ENCODE measurements at regions not wholly inside any gene's neighbourhood (a gene's known extent, or its start where the extent isn't known, plus 50 kb on each side); places are given as distances from the start of the nearest gene placed in this dataset.
"Not testable (repeated sequence)": the region's sequence is repeated elsewhere in the genome, so short reads cannot be mapped to it uniquely, and the experiment has no call there.

DNA sequence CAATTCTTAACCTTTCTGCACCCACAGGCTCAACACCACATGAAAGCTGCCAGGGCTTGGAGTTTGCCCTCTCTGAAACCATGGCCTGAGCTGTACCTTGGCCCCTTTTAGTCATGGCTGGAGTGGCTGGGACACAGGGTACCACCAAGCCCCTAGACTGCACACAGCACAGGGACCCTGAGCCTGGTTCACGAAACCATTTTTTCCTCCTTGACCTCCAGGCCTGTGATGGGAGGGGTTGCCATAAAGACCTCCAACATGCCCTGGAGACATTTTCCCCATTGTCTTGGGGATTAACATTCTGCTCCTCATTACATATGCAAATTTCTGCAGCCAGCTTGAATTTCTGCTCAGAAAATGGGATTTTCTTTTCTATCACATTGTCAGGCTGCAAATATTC, 113.4 kb downstream of the XPNPEP1 start:
- not testable (repeated sequence) for DNase-seq (ENCODE audit: low read depth in 3 of 3, low spot score in 2 of 3)

GRCh38 chr10:109801191-109801590, 122.1 kb downstream of the XPNPEP1 start:
- not testable (repeated sequence) for DNase-seq (ENCODE audit: low read depth in 3 of 3, low spot score in 2 of 3)

- no peak for DNase-seq (ENCODE audit: low read depth in 3 of 3, low spot score in 2 of 3)
These were observed 132.7 kb downstream of the XPNPEP1 start for GRCh38 chr10:109790647-109791046.

GRCh38 chr10:109784236-109784635, 139.1 kb downstream of the XPNPEP1 start:
- DNase-seq (ENCODE audit: low read depth in 3 of 3, low spot score in 2 of 3) = no peak

GRCh38 chr10:109783286-109783685, 140.0 kb downstream of the XPNPEP1 start:
- DNase-seq (ENCODE audit: low read depth in 3 of 3, low spot score in 2 of 3) = no peak

- DNase-seq (ENCODE audit: low read depth in 3 of 3, low spot score in 2 of 3) = no peak
These were observed 142.3 kb downstream of the XPNPEP1 start for GRCh38 chr10:109780997-109781396.

DNA sequence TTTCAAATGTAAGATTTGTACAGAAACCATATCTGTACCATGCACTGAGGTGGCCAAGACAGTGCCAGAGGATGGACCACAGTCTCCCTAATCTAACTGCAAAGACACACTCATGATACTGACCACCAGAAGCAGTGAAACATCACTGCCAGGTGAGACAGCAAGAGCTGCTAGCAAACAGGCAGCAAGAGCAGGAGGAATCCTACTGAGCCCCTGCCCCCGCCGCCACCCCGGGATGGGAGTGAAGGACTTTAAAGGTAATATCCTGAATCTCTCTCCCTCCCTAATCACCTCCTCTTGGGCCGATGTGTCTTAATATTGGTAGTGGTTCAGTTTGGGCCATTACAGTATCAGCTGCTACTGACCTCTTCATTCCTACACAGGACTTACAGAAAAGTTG, 144.3 kb downstream of the XPNPEP1 start:
- no peak for DNase-seq (ENCODE audit: low read depth in 3 of 3, low spot score in 2 of 3)

DNA sequence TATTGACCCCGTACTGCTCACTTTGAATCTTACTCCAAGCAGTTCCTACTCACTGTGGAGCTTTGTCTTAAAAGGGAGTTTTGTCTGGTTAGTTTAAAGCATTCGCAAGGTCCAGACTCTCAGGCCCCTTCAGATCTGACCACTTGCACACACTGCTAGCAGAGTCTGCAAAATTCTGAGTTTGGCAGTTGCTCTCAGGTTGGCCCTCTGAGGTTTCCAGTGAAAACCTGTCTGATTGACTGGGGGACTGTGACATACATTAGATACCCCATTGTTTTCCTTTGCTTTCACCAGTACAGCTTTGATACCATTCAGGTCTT, 149.2 kb downstream of the XPNPEP1 start:
- DNase-seq (ENCODE audit: low read depth in 3 of 3, low spot score in 2 of 3) = no peak

DNA sequence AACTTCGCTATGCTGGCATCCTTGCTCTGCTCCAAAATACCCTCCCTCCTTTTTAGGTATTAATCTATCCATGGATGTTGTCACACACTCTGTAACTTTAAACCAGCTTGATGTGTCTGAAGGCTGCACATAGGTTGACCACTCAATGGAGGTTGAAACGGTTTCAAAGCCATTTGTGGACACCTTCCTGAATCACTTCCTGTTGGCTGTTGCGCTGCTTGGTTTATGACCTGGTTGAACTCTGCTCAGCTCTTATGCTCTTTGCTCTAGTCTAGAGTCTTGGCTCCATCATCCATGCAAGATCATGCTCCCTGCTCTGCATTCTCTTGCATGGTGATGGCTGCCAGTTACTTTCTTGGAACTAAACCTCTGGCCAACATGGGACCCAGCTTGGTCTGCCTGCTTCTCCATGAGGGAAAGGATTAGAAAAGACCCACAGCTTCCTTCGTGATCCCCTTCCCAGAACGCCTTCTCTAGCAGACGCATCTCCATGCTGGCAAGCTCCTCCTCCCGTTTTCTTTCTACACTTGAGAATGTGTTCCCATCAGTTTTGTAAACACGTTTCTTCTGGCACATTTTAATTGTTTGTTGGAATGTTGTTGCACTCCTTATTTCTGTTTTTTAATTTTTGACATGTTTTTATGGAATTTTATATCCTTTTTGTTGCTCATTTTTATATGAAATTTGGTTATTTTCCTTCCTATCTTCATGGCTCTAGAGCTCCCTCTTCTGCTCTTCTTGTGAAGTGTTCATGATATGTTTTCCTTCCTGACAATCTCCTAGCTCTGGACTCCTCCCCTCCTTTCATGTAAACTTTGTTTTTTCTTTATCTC, 149.8 kb downstream of the XPNPEP1 start:
- DNase-seq (ENCODE audit: low read depth in 3 of 3, low spot score in 2 of 3) = peak in 1 of 3 donors; percentile 4

DNA sequence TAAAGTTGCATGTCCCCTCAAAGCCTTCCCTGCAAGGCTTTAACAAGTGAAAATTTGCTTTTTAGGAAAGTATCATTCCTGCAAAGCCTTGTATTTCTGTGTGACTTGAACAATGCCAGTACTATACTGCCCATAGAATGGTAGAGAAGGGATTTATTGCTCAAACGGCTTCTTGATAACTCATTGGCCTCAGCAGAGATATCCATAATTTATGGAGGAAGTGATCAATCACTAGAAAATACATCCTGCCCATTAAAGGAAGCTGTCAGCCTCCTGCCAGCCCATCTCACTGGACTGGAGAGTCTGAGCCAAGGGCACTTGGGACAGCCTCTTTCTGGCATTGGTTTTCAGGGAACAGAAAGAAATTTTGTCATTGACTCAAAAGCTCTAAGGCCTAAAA, 152.6 kb downstream of the XPNPEP1 start:
- DNase-seq (ENCODE audit: low read depth in 3 of 3, low spot score in 2 of 3) = no peak

DNA sequence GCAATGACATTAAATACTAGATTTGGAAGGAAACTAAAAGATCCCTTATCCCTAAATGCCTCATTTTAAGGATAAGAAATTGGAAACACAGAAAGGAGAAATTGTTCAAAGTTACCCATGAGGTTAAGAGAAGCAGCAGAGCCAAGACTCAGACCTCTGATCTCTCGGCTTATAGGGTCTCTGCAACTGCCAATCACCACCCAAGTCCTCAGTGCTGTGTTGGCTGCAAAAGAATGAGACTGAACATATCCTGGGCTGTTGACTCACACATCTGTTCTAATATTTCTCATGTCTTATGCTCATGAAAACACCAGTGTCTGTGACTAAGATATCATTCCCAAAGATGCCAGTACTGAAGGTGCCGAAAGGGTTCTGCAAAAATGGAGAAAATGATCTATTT, 153.3 kb downstream of the XPNPEP1 start:
- no peak for DNase-seq (ENCODE audit: low read depth in 3 of 3, low spot score in 2 of 3)

DNA sequence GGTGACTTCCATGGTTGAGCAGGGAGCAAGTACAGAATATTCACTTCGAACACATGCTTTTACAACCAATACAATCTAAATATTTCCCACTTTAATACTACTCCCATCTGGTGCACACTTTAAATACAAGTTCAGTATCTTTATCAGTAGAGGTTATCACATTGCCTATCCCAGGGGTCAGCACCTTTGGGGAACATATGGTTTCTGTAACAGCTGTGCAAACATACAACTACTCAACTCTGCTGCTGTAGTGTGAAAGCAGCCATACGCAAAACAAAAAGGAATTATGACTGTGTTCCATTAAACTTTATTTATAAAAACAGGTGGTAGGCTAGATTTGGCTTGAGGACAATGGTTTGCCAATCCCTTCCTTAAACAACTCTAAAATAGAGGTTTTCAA, 157.5 kb downstream of the XPNPEP1 start:
- no peak for DNase-seq (ENCODE audit: low read depth in 3 of 3, low spot score in 2 of 3)

DNA sequence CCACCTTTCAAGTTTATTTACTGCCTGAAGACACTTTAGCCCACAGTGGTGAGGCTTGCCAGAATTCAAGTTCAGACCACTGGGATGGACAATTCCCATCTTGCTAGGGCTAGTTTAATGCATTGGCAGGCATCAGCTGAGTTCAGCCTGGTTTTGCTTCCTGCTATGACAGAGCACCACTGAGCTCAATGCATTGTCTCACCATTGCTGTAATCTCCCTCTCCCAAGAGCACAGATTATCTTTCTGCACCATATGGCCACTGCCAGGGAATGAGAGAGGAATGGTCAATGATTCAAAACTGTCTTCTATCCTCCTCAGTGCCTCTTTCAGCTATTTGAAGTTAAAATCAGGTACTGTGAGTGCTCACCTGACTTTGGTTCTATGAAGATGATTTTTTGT, 160.8 kb downstream of the XPNPEP1 start:
- no peak for DNase-seq (ENCODE audit: low read depth in 3 of 3, low spot score in 2 of 3)

DNA sequence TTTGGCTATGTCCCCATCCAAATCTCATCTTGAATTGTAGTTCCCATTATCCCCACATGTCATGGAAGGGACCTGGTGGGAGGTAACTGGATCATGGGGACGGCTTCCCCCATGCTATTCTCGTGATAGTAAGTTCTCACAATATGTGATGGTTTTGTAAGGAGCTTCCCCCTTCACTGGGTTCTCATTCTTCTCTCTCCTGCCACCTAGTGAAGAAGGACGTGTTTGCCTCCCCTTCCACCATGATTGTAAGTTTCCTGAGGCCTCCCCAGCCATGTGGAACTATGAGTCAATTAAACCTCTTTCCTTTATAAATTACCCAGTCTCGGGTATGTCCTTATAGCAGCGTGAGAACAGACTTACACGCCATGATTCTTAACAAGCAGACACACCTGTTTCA, 165.6 kb downstream of the XPNPEP1 start:
- DNase-seq (ENCODE audit: low read depth in 3 of 3, low spot score in 2 of 3) = not testable (repeated sequence)

DNA sequence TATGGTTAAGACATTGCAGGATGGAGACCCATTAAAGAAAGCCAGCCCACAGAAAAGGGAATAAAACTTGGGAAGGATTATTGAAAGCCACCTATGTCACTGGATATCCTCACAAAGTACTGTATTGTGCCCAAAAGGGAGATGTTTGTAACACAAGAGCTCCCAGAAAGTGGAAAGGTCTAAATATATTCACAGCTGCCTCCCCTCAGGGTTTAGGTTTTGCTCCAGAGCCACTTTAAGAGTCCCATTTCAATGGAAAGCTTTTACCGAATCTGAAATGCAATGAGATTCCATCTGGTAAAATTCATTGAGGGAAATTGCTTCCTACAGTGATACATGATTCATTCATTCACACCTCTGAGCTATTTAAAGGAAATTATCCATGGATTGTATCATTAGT, 176.4 kb downstream of the XPNPEP1 start:
- DNase-seq (ENCODE audit: low read depth in 3 of 3, low spot score in 2 of 3) = no peak

GRCh38 chr10:109744020-109744419, 179.3 kb downstream of the XPNPEP1 start:
- DNase-seq (ENCODE audit: low read depth in 3 of 3, low spot score in 2 of 3) = no peak

GRCh38 chr10:109743574-109743973, 179.7 kb downstream of the XPNPEP1 start:
- DNase-seq (ENCODE audit: low read depth in 3 of 3, low spot score in 2 of 3) = no peak

DNA sequence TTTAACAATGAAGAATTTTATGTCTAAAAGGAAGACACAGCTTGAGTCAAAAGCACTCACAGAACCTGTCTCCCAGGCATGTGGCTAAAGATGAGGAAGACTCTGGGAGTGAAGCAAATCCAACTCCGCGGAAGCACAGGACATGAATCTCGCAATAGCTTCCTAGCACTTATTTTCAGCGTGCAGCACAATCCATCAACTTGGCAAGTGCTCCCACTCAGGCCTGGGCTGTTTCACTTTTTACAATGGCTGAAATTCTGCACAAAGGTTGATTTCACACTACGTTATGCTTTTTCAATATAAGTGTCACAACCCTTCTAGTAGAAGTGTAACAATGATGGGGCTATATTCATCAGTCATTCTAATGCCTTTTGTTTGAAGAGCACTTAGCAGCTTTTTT, 180.2 kb downstream of the XPNPEP1 start:
- no peak for DNase-seq (ENCODE audit: low read depth in 3 of 3, low spot score in 2 of 3)

GRCh38 chr10:109741712-109742111, 181.6 kb downstream of the XPNPEP1 start:
- no peak for DNase-seq (ENCODE audit: low read depth in 3 of 3, low spot score in 2 of 3)

- DNase-seq (ENCODE audit: low read depth in 3 of 3, low spot score in 2 of 3) = no peak
These were observed 182.9 kb downstream of the XPNPEP1 start for GRCh38 chr10:109740436-109740835.

DNA sequence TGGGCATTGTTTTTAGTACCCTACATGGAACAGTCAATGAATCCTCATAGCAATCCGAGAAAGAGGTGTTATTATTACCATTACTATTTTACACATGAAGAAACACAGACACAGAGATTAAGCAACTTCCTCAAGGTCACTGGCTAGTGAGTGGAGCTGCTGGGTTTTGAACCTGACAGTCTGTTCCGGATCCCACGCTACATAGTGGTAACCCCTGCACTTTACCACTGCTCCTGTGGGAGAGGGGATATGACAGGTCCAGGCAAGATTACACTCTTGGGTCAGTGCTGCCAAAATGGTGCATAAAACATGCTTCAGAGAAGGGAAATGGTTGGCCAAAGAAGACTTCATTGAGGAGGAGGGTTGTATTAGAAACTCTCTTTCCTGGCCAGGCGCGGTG, 185.7 kb downstream of the XPNPEP1 start:
- DNase-seq (ENCODE audit: low read depth in 3 of 3, low spot score in 2 of 3) = no peak

GRCh38 chr10:109737009-109737408, 186.3 kb downstream of the XPNPEP1 start:
- DNase-seq (ENCODE audit: low read depth in 3 of 3, low spot score in 2 of 3) = no peak

GRCh38 chr10:109735776-109736175, 187.5 kb downstream of the XPNPEP1 start:
- DNase-seq (ENCODE audit: low read depth in 3 of 3, low spot score in 2 of 3) = no peak

Measured in right renal cortex interstitium (tissue), 3 donors.